ENCODE measurements at regions not wholly inside any gene's neighbourhood (a gene's known extent, or its start where the extent isn't known, plus 50 kb on each side); places are given as distances from the start of the nearest gene placed in this dataset.

- Histone ChIP-seq H2AFZ (ENCODE audit: low read depth, low read length) (no peak overlapping the region), H3K79me2 (ENCODE audit: control insufficient read depth, insufficient read depth, low read length) (no peaks in the 10 kb centered on the region), H3K4me1 (ENCODE audit: control insufficient read depth, extremely low read depth, insufficient read depth, low read length) (no peaks in the 10 kb centered on the region), H3K4me2 (ENCODE audit: insufficient read depth, low read length) (no peak overlapping the region), H3K27me3 (ENCODE audit: control insufficient read depth in 2 of 2, insufficient read depth in 2 of 2, low read length in 2 of 2) (no peaks in the 10 kb centered on the region), H3K9me1 (replicated peaks; ENCODE audit: control insufficient read depth, extremely low read depth, insufficient read depth, low read length) (no peaks in the 10 kb centered on the region), H3K9me3 (replicated peaks; ENCODE audit: control insufficient read depth, insufficient read depth, low read length) (no peaks in the 10 kb centered on the region), H3K4me3 (replicated peaks in 1 of 3; ENCODE audit: insufficient read depth in 1 of 3, low read depth in 1 of 3, low read length in 3 of 3) (no peak overlapping the region), H3K27ac (ENCODE audit: insufficient read depth, low read depth, low read length) (no peak overlapping the region), H3K9ac (replicated peaks; ENCODE audit: extremely low read depth, insufficient read depth, low read length) (no peak overlapping the region), H4K20me1 (replicated peaks; ENCODE audit: control insufficient read depth, extremely low read depth, insufficient read depth, low read length) (no peaks in the 10 kb centered on the region), H3K36me3 (ENCODE audit: control insufficient read depth in 2 of 2, extremely low read depth in 1 of 2, insufficient read depth in 2 of 2, low read length in 2 of 2) (no peaks in the 10 kb centered on the region)
- BruUV-seq (replicated peaks) = no TSS peak
- FAIRE-seq = no peak
- dilution Hi-C loops (cut with MboI; ENCODE audit: extremely low pct_ligation_motif_present, low sequenced_read_pairs) = no loop called here
- intact Hi-C loops (cut with micrococcal nuclease) = no loop called here
- no peak for DNase-seq (ENCODE audit: low read depth, low spot score)
- POLR2A ChIA-PET = no interaction called here
- no peak for TF ChIP-seq POLR2A (IDR thresholded peaks at IDR 0.05; ENCODE audit: low read depth, low read length)
- TF ChIP-seq MYC (IDR thresholded peaks at IDR 0.05; ENCODE audit: low read depth, low read length) = no peak
- no peak for TF ChIP-seq MAX (IDR thresholded peaks at IDR 0.05; ENCODE audit: insufficient read depth, insufficient read length)
- TF ChIP-seq POLR2AphosphoS5 (IDR thresholded peaks at IDR 0.05; ENCODE audit: insufficient read depth, low read depth, low read length) = no peak
- TF ChIP-seq, protein P1, sequence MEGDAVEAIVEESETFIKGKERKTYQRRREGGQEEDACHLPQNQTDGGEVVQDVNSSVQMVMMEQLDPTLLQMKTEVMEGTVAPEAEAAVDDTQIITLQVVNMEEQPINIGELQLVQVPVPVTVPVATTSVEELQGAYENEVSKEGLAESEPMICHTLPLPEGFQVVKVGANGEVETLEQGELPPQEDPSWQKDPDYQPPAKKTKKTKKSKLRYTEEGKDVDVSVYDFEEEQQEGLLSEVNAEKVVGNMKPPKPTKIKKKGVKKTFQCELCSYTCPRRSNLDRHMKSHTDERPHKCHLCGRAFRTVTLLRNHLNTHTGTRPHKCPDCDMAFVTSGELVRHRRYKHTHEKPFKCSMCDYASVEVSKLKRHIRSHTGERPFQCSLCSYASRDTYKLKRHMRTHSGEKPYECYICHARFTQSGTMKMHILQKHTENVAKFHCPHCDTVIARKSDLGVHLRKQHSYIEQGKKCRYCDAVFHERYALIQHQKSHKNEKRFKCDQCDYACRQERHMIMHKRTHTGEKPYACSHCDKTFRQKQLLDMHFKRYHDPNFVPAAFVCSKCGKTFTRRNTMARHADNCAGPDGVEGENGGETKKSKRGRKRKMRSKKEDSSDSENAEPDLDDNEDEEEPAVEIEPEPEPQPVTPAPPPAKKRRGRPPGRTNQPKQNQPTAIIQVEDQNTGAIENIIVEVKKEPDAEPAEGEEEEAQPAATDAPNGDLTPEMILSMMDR (IDR thresholded peaks at IDR 0.05; ENCODE audit: extremely low read depth in 1 of 2, insufficient read depth in 1 of 2, low read depth in 1 of 2, low read length in 2 of 2) = no peak
- TF ChIP-seq EZH2 (IDR thresholded peaks at IDR 0.05; ENCODE audit: borderline replicate concordance, low read depth, low read length, severe bottlenecking) = no peak
- no peak for TF ChIP-seq FOS (IDR thresholded peaks at IDR 0.05; ENCODE audit: borderline replicate concordance, insufficient read depth, low read length)
- no peak for TF ChIP-seq GATA2 (IDR thresholded peaks at IDR 0.05; ENCODE audit: insufficient read depth, insufficient read length, low read depth, low read length)
- TF ChIP-seq JUN (IDR thresholded peaks at IDR 0.05; ENCODE audit: borderline replicate concordance, insufficient read depth, insufficient read length, low read depth) = no peak
- CTCF ChIA-PET = interaction anchor here (0.9 kb wide), 1 partner anchor 96 kb away, joined by 3 read pairs; no protein-coding TSS in a partner anchor
Observed at GRCh38 chr14:55968741-55969140, 149.5 kb upstream of the PELI2 start.
